Chondrocyte (in vitro differentiated cells): ENCODE measurements at regions not wholly inside any gene's neighbourhood (a gene's known extent, or its start where the extent isn't known, plus 50 kb on each side); places are given as distances from the start of the nearest gene placed in this dataset.

ENCODE experiments used
- DNase-seq: peaks from one replicate; pipeline ENCODE4 v3.0.0; 2021; ENCODE audit warnings: mixed read lengths, low spot score
- H3K27ac Mint-ChIP-seq: one replicate; pipeline ENCODE4 v1.8.0; 2021; ENCODE audit warnings: mild to moderate bottlenecking, moderate library complexity, mixed read lengths; ENCODE audit not compliant: unreplicated experiment
- H3K27me3 Mint-ChIP-seq: 2 replicates; pipeline ENCODE4 v1.8.0; 2021; ENCODE audit warnings: low read depth, mixed read lengths
- H3K36me3 Mint-ChIP-seq: 2 replicates; pipeline ENCODE4 v1.8.0; 2021; ENCODE audit warnings: low read depth, mixed read lengths
- H3K4me1 Mint-ChIP-seq: 2 replicates; pipeline ENCODE4 v1.8.0; 2021; ENCODE audit warnings: low read depth, mild to moderate bottlenecking, mixed read lengths
- H3K4me3 Mint-ChIP-seq: one replicate; pipeline ENCODE4 v1.8.0; 2021; ENCODE audit warnings: mild to moderate bottlenecking, moderate library complexity, mixed read lengths; ENCODE audit not compliant: unreplicated experiment
- H3K9me3 Mint-ChIP-seq: 2 replicates; pipeline ENCODE4 v1.8.0; 2021; ENCODE audit warnings: low read depth, mixed read lengths
- TF ChIP-seq, protein P1 (sequence below): fragments of 200-600 bp; sonication (generic); IDR thresholded peaks from 2 replicates; pipeline ENCODE4 v1.5.0; 2021; ENCODE audit warnings: antibody characterized with exemption, mild to moderate bottlenecking, moderate library complexity

DNA sequence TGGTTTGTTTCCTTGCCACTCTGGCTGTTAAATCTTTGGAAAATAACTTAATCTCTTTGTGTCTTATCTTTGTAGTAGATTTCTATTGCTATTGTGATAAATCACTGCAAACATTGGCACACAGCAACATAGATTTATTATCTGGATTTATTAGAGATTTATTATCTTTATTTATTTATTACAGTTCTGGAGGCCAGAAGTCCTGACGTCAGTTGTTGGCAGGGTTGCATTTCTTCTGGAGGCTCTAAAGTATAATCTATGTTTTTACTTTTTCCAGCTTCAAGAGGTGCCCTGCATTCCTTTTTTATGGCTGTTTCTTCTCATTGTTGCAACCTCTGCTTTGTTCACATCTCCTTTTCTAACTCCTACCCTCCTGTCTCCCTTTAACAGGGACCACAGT lies 542.8 kb downstream of the GRXCR1 start:
- no peaks in the 10 kb centered on the region for H3K27me3 Mint-ChIP-seq
- no peaks in the 10 kb centered on the region for H3K4me1 Mint-ChIP-seq
- H3K27ac Mint-ChIP-seq: no peak overlapping the region
- no peaks in the 10 kb centered on the region for H3K36me3 Mint-ChIP-seq
- H3K9me3 Mint-ChIP-seq: peaks cover 27% of the 10 kb centered on the region
- TF ChIP-seq, protein P1, sequence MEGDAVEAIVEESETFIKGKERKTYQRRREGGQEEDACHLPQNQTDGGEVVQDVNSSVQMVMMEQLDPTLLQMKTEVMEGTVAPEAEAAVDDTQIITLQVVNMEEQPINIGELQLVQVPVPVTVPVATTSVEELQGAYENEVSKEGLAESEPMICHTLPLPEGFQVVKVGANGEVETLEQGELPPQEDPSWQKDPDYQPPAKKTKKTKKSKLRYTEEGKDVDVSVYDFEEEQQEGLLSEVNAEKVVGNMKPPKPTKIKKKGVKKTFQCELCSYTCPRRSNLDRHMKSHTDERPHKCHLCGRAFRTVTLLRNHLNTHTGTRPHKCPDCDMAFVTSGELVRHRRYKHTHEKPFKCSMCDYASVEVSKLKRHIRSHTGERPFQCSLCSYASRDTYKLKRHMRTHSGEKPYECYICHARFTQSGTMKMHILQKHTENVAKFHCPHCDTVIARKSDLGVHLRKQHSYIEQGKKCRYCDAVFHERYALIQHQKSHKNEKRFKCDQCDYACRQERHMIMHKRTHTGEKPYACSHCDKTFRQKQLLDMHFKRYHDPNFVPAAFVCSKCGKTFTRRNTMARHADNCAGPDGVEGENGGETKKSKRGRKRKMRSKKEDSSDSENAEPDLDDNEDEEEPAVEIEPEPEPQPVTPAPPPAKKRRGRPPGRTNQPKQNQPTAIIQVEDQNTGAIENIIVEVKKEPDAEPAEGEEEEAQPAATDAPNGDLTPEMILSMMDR: no peak
- H3K4me3 Mint-ChIP-seq: no peak overlapping the region
- DNase-seq: no peak

DNA sequence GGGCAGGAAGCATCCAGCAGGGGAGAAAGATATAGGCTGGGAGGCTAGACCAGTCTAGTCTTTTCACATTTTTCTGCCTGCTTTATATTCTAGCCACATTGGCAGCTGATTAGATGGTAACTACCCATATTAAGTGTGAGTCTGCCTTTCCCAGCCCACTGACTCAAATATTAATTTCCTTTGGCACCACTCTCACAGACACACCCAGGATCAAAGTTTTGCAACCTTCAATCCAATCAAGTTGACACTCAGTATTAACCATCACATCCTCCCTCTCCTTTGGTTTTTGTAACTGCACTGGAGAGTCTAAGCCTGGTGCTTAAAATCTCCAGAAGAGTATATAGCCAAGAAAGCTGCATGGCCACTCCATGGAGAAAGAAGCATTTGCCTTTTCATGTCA lies 560.4 kb downstream of the GRXCR1 start:
- no peak for DNase-seq
- TF ChIP-seq, protein P1: no peak

DNA sequence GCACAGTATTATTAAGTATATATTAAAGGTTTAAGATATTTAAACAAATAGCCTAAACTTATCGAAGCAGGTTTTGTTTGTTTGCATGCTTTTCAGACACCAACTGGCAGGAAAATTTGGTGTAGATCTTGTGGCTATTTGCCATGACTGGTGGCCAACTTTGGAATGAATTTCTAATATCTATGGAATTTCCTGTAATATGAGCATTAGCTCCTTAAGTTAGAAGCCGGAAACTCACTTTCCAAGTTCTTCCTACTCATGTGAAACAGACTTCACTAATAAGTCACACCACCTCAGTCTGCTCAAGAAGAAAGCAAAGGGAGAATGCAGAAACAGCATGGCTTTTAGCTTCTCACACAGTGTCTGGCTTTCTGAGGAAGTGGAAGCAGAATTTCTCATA lies 563.9 kb downstream of the GRXCR1 start:
- H3K27ac Mint-ChIP-seq: peak overlapping the region; percentile 73
- H3K36me3 Mint-ChIP-seq: no peaks in the 10 kb centered on the region
- no peaks in the 10 kb centered on the region for H3K27me3 Mint-ChIP-seq

More for the DNA sequence above, 560.4 kb downstream of the GRXCR1 start:
- Mint-ChIP-seq H3K9me3 (peaks cover 2% of the 10 kb centered on the region), H3K36me3 (no peaks in the 10 kb centered on the region), H3K27ac (no peak overlapping the region), H3K4me1 (peaks cover 24% of the 10 kb centered on the region), H3K27me3 (no peaks in the 10 kb centered on the region), H3K4me3 (no peak overlapping the region)

DNA sequence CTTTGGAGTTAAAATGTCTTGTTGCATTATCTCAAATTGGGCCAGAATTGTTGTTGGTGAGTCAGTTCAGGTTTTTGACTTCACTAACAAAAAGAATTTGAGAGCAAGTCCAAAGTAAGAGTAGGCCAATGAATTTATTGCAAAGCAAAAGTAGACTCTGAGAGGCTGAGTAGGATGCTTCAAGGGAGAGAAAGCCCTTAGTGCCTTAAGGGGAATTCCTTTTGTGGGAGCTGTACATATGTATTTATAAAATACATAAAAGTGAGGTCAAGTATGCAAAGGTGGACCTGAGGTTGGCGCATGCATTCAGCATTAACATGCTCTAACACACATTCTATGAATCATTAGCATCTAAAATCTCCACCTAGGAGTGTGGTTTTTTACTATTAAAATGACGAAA lies 565.4 kb downstream of the GRXCR1 start:
- no peak for DNase-seq

More for the DNA sequence above, 563.9 kb downstream of the GRXCR1 start:
- Mint-ChIP-seq H3K9me3 (peaks cover 2% of the 10 kb centered on the region), H3K4me1 (peaks cover 28% of the 10 kb centered on the region), H3K4me3 (no peak overlapping the region)
- no peak for DNase-seq
- TF ChIP-seq, protein P1: no peak

DNA sequence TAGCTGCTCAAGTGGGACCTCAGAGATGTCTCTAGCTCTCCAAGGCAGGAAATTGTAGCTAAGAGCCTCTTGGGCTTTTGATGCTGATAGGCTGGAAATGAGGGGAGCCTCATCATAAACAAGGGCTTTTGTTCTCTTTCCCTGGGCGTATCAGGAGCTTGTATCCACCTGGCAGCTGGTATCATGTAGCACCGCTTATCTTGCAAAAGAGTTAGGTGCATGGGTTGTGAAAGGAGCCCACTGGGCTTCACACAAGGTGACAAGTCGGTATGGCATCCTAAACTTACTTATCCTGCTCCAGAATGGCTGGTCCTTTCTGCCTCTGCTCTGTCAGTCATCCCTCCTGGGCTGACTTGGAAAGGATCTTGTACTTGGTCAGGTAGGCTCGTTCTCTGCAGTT lies 565.8 kb downstream of the GRXCR1 start:
- H3K4me3 Mint-ChIP-seq: no peak overlapping the region
- no peak overlapping the region for H3K27ac Mint-ChIP-seq
- TF ChIP-seq, protein P1: no peak
- no peaks in the 10 kb centered on the region for H3K36me3 Mint-ChIP-seq
- peaks cover 2% of the 10 kb centered on the region for H3K9me3 Mint-ChIP-seq
- H3K27me3 Mint-ChIP-seq: no peaks in the 10 kb centered on the region
- no peak for DNase-seq
- peaks cover 28% of the 10 kb centered on the region for H3K4me1 Mint-ChIP-seq

More for the DNA sequence above, 565.4 kb downstream of the GRXCR1 start:
- TF ChIP-seq, protein P1: no peak
- Mint-ChIP-seq H3K9me3 (peaks cover 2% of the 10 kb centered on the region), H3K4me3 (no peak overlapping the region), H3K4me1 (peaks cover 28% of the 10 kb centered on the region), H3K36me3 (no peaks in the 10 kb centered on the region), H3K27me3 (no peaks in the 10 kb centered on the region), H3K27ac (no peak overlapping the region)
